K562 (cell line): ENCODE measurements at regions not wholly inside any gene's neighbourhood (a gene's known extent, or its start where the extent isn't known, plus 50 kb on each side); places are given as distances from the start of the nearest gene placed in this dataset.

Source experiments
- ATAC-seq: fragments of 200-7000 bp; cut with Tn5 transposase; 3 replicates; pipeline ENCODE4 v1.9.1; 2020; ENCODE audit warnings: moderate library complexity
- BruUV-seq: library from RNA; stranded (reverse); fragments of 400-500 nt; replicated peaks from 2 replicates; lab custom pipeline; 2021; lab: Mats Ljungman, UMichigan
- CTCF ChIA-PET: fragments of 300-600 bp; formaldehyde crosslinking; extraction: SDS; loops from one replicate; lab custom pipeline; 2021; ENCODE audit warnings: low intra/inter-chr PET ratio; lab: Yijun Ruan, JAX
- POLR2A ChIA-PET: fragments of 300-600, 350-650 bp; sonication (Branson Sonifier 250); formaldehyde crosslinking; extraction: SDS; loops from one replicate; lab custom pipeline; 2021; ENCODE audit warnings: antibody characterized with exemption, inconsistent platforms; lab: Yijun Ruan, JAX
- DNase-seq, 4 experiments: peaks; one replicate each; pipeline versions ENCODE4 v3.0.0 to v3.0.0-alpha.2; 2011 to 2018; ENCODE audit warnings: low spot score in 3 of 4, mixed read lengths in 3 of 4; ENCODE audit errors: extremely low read depth in 1 of 4
- FAIRE-seq: peaks from 2 replicates; lab custom pipeline; 2011; peaks lifted over from hg19 to GRCh38; lab: Jason Lieb, UNC
- H2AFZ ChIP-seq: 2 replicates; pipeline ENCODE4 v1.6.0; 2011; ENCODE audit warnings: low read depth, low read length, control low read depth, inconsistent platforms
- H3K27ac ChIP-seq: fragments of 200-600 bp; 3 replicates; pipeline ENCODE4 v1.8.0; 2011; ENCODE audit warnings: low read depth, mild to moderate bottlenecking, control low read depth, inconsistent platforms, low read length, moderate library complexity, mixed read lengths; ENCODE audit errors: extremely low read depth
- H3K27me3 ChIP-seq, 2 experiments: fragments of 300-600 bp in 1 of 2; 2 replicates in 1 of 2; 3 replicates in 1 of 2; pipeline versions ENCODE4 v1.6.0 to v1.8.0; 2011; ENCODE audit warnings: inconsistent platforms in 2 of 2, low read length in 2 of 2, mild to moderate bottlenecking in 1 of 2, mixed read lengths in 1 of 2, moderate library complexity in 1 of 2; ENCODE audit not compliant: control insufficient read depth in 2 of 2, insufficient read depth in 2 of 2
- H3K36me3 ChIP-seq: fragments of 300-600 bp; 3 replicates; pipeline ENCODE4 v1.8.0; 2011; ENCODE audit warnings: mild to moderate bottlenecking, low read length, inconsistent platforms; ENCODE audit not compliant: control insufficient read depth, insufficient read depth
- H3K4me1 ChIP-seq, 2 experiments: fragments of 200-600 bp in 1 of 2; replicated peaks in 1 of 2; 2 replicates in 1 of 2; 3 replicates in 1 of 2; pipeline versions ENCODE4 v1.5.1 to v1.8.0; 2011; ENCODE audit warnings: inconsistent platforms in 2 of 2, low read length in 2 of 2, mild to moderate bottlenecking in 1 of 2, mixed read lengths in 1 of 2, moderate library complexity in 1 of 2; ENCODE audit not compliant: control insufficient read depth in 2 of 2, insufficient read depth in 2 of 2
- H3K4me2 ChIP-seq: 2 replicates; pipeline ENCODE4 v1.6.1; 2011; ENCODE audit warnings: low read length, control low read depth, inconsistent platforms, mixed read lengths; ENCODE audit not compliant: insufficient read depth
- H3K4me3 ChIP-seq: fragments of 200-600 bp; sonication (generic), shearing (Covaris generic); 2 replicates; pipeline ENCODE4 v1.5.1; 2016; ENCODE audit warnings: control low read depth, inconsistent platforms
- H3K79me2 ChIP-seq: fragments of 200-600 bp; 3 replicates; pipeline ENCODE4 v1.8.0; 2011; ENCODE audit warnings: low read length, inconsistent platforms; ENCODE audit not compliant: control insufficient read depth, insufficient read depth
- H3K9ac ChIP-seq, 2 experiments: 2 replicates each; pipeline versions ENCODE4 v1.6.0 to v1.6.1; 2011; ENCODE audit warnings: low read depth in 2 of 2, low read length in 2 of 2, control low read depth in 1 of 2, inconsistent platforms in 1 of 2, mild to moderate bottlenecking in 1 of 2, mixed read lengths in 1 of 2; ENCODE audit not compliant: insufficient read depth in 1 of 2
- H3K9me1 ChIP-seq: one replicate; pipeline ENCODE4 v1.6.0; 2011; ENCODE audit warnings: inconsistent platforms, mild to moderate bottlenecking, low read length, moderate library complexity; ENCODE audit not compliant: control insufficient read depth, insufficient read depth
- H3K9me3 ChIP-seq: replicated peaks from 2 replicates; pipeline ENCODE4 v1.5.1; 2011; ENCODE audit warnings: low read depth, low read length, inconsistent platforms; ENCODE audit not compliant: control insufficient read depth, insufficient read depth
- H4K20me1 ChIP-seq: replicated peaks from 2 replicates; pipeline ENCODE4 v1.6.1; 2011; ENCODE audit warnings: low read length, inconsistent platforms, mixed read lengths; ENCODE audit not compliant: control insufficient read depth, insufficient read depth
- CSDE1 ChIP-seq, 2 experiments: fragments of 450-650 bp; IDR thresholded peaks; 2 replicates each; pipeline ENCODE4 v1.6.1; 2016; ENCODE audit warnings: mild to moderate bottlenecking in 1 of 2
- HDAC8 ChIP-seq: fragments of 450-650 bp; IDR thresholded peaks from 2 replicates; pipeline ENCODE4 v1.6.1; 2016; ENCODE audit warnings: mild to moderate bottlenecking, missing genetic modification characterization, moderate library complexity, missing compliant biosample characterization
- RB1 ChIP-seq: fragments of 450-650 bp; IDR thresholded peaks from 2 replicates; pipeline ENCODE4 v1.6.1; 2017; ENCODE audit warnings: low read depth, mild to moderate bottlenecking
- RBM25 ChIP-seq: fragments of 200-400 bp; formaldehyde crosslinking; IDR thresholded peaks from 2 replicates; pipeline ENCODE4 v1.6.1; 2018; ENCODE audit warnings: low read length, low read depth, moderate library complexity; ENCODE audit not compliant: severe bottlenecking
- SP2 ChIP-seq: IDR thresholded peaks from 2 replicates; pipeline ENCODE4 v1.6.1; 2011; ENCODE audit warnings: mild to moderate bottlenecking, low read depth, low read length, moderate library complexity; ENCODE audit not compliant: poor library complexity, severe bottlenecking; ENCODE audit errors: extremely low read depth
- WGBS: fragments of 100-300 bp; shearing (Covaris generic); methylation state at CpG from one replicate; pipeline ENCODE4 v1.1.6; 2016; ENCODE audit warnings: low coverage, mixed read lengths; ENCODE audit not compliant: insufficient coverage; ENCODE audit errors: missing lambda C conversion rate; 5-methylcytosine and 5-hydroxymethylcytosine counted together
- in situ Hi-C: fragments of 300-500 bp; cut with MboI; formaldehyde crosslinking; loops from 4 replicates; pipeline ENCODE4 v1.15.0; 2018; ENCODE audit warnings: inconsistent platforms, mixed read lengths
- intact Hi-C: fragments of 100-400 bp; cut with micrococcal nuclease; formaldehyde crosslinking; loops from 2 replicates; pipeline ENCODE4 v1.14.2; 2022

- Histone ChIP-seq H3K27me3 (no peaks in the 10 kb centered on the region), H3K27ac (no peak overlapping the region), H3K9me1 (no peaks in the 10 kb centered on the region), H4K20me1 (no peaks in the 10 kb centered on the region), H3K36me3 (no peaks in the 10 kb centered on the region), H3K4me1 (no peaks in the 10 kb centered on the region), H3K79me2 (no peaks in the 10 kb centered on the region), H3K9ac (no peak overlapping the region), H3K4me3 (no peak overlapping the region), H3K9me3 (no peaks in the 10 kb centered on the region), H2AFZ (no peak overlapping the region), H3K4me2 (no peak overlapping the region)
- no peak for FAIRE-seq
- TF ChIP-seq SP2 = no peak
- no peak for TF ChIP-seq RBM25
- no TSS peak for BruUV-seq
- CTCF ChIA-PET = no interaction called here
- in situ Hi-C loops (no loop called here), intact Hi-C loops (no loop called here)
- DNase-seq = no peak
- 0% methylated on average over 2 of the region's 2 CpGs for WGBS
- POLR2A ChIA-PET = no interaction called here
- no peak for ATAC-seq
These were observed 62.7 kb upstream of the GRID2 start for GRCh38 chr4:92241094-92241493.

- Histone ChIP-seq H3K9me1 (no peaks in the 10 kb centered on the region), H3K9me3 (no peaks in the 10 kb centered on the region), H3K4me3 (no peak overlapping the region), H3K36me3 (no peaks in the 10 kb centered on the region), H3K4me2 (no peak overlapping the region), H3K27me3 (no peaks in the 10 kb centered on the region), H4K20me1 (no peaks in the 10 kb centered on the region), H3K27ac (no peak overlapping the region), H3K4me1 (no peaks in the 10 kb centered on the region), H3K79me2 (no peaks in the 10 kb centered on the region), H3K9ac (no peak overlapping the region), H2AFZ (no peak overlapping the region)
- BruUV-seq = no TSS peak
- TF ChIP-seq CSDE1 (IDR thresholded peaks at IDR 0.05) = no peak
- no peak for TF ChIP-seq HDAC8 (tag)
- TF ChIP-seq RB1 = no peak
- ATAC-seq = no peak
- intact Hi-C loops = no loop called here
- in situ Hi-C loops = no loop called here
- ChIA-PET CTCF (no interaction called here), POLR2A (no interaction called here)
- FAIRE-seq = no peak
- no peak for DNase-seq
These were observed 57.4 kb upstream of the GRID2 start for GRCh38 chr4:92246384-92246783.
